ENCODE measurements at regions not wholly inside any gene's neighbourhood (a gene's known extent, or its start where the extent isn't known, plus 50 kb on each side); places are given as distances from the start of the nearest gene placed in this dataset.

GRCh38 chr17:54493691-54494090, 407.0 kb upstream of the TOM1L1 start:
- no peak for TF ChIP-seq CTCF (IDR thresholded peaks at IDR 0.05; ENCODE audit: poor library complexity, severe bottlenecking)
- H3K4me3 ChIP-seq (ENCODE audit: severe bottlenecking), result no peak overlapping the region
- no peaks in the 10 kb centered on the region for H3K4me1 ChIP-seq (ENCODE audit: insufficient read depth, poor library complexity, severe bottlenecking)
- DNase-seq (ENCODE audit: low spot score) (no peak), ATAC-seq (ENCODE audit: low read depth) (no peak)
- H3K27me3 ChIP-seq (ENCODE audit: insufficient read depth, poor library complexity, severe bottlenecking), result peaks cover 2% of the 10 kb centered on the region
- H3K36me3 ChIP-seq (ENCODE audit: low read depth), result no peaks in the 10 kb centered on the region
- H3K27ac ChIP-seq (ENCODE audit: poor library complexity, severe bottlenecking), result no peak overlapping the region
- H3K9me3 ChIP-seq (ENCODE audit: severe bottlenecking), result no peaks in the 10 kb centered on the region

- DNase-seq (ENCODE audit: low spot score) (no peak), ATAC-seq (ENCODE audit: low read depth) (no peak)
- Histone ChIP-seq H3K27ac (ENCODE audit: poor library complexity, severe bottlenecking) (no peak overlapping the region), H3K36me3 (ENCODE audit: low read depth) (no peaks in the 10 kb centered on the region), H3K9me3 (ENCODE audit: severe bottlenecking) (no peaks in the 10 kb centered on the region), H3K4me3 (ENCODE audit: severe bottlenecking) (no peak overlapping the region), H3K27me3 (ENCODE audit: insufficient read depth, poor library complexity, severe bottlenecking) (peaks cover 2% of the 10 kb centered on the region), H3K4me1 (ENCODE audit: insufficient read depth, poor library complexity, severe bottlenecking) (no peaks in the 10 kb centered on the region)
- TF ChIP-seq CTCF (IDR thresholded peaks at IDR 0.05; ENCODE audit: poor library complexity, severe bottlenecking), result no peak
Observed at GRCh38 chr17:54494721-54495715, 405.6 kb upstream of the TOM1L1 start.

GRCh38 chr17:54505404-54505803, 395.2 kb upstream of the TOM1L1 start:
- Histone ChIP-seq H3K27ac (ENCODE audit: poor library complexity, severe bottlenecking) (no peak overlapping the region), H3K36me3 (ENCODE audit: low read depth) (no peaks in the 10 kb centered on the region), H3K9me3 (ENCODE audit: severe bottlenecking) (no peaks in the 10 kb centered on the region), H3K4me3 (ENCODE audit: severe bottlenecking) (no peak overlapping the region), H3K27me3 (ENCODE audit: insufficient read depth, poor library complexity, severe bottlenecking) (no peaks in the 10 kb centered on the region), H3K4me1 (ENCODE audit: insufficient read depth, poor library complexity, severe bottlenecking) (no peaks in the 10 kb centered on the region)
- DNase-seq (ENCODE audit: low spot score), result no peak
- no peak for ATAC-seq (ENCODE audit: low read depth)
- TF ChIP-seq CTCF (IDR thresholded peaks at IDR 0.05; ENCODE audit: poor library complexity, severe bottlenecking), result no peak

- DNase-seq (ENCODE audit: low spot score) (no peak), ATAC-seq (ENCODE audit: low read depth) (no peak)
- no peak overlapping the region for H3K27ac ChIP-seq (ENCODE audit: poor library complexity, severe bottlenecking)
- TF ChIP-seq CTCF (IDR thresholded peaks at IDR 0.05; ENCODE audit: poor library complexity, severe bottlenecking), result no peak
- H3K4me1 ChIP-seq (ENCODE audit: insufficient read depth, poor library complexity, severe bottlenecking), result no peaks in the 10 kb centered on the region
- H3K9me3 ChIP-seq (ENCODE audit: severe bottlenecking), result no peaks in the 10 kb centered on the region
- no peaks in the 10 kb centered on the region for H3K36me3 ChIP-seq (ENCODE audit: low read depth)
- peaks cover 3% of the 10 kb centered on the region for H3K27me3 ChIP-seq (ENCODE audit: insufficient read depth, poor library complexity, severe bottlenecking)
- no peak overlapping the region for H3K4me3 ChIP-seq (ENCODE audit: severe bottlenecking)
Observed at GRCh38 chr17:54518706-54519105, 381.9 kb upstream of the TOM1L1 start.

GRCh38 chr17:54521137-54521536, 379.5 kb upstream of the TOM1L1 start:
- DNase-seq (ENCODE audit: low spot score) (no peak), ATAC-seq (ENCODE audit: low read depth) (no peak)
- no peak for TF ChIP-seq CTCF (IDR thresholded peaks at IDR 0.05; ENCODE audit: poor library complexity, severe bottlenecking)
- no peaks in the 10 kb centered on the region for H3K9me3 ChIP-seq (ENCODE audit: severe bottlenecking)
- no peak overlapping the region for H3K4me3 ChIP-seq (ENCODE audit: severe bottlenecking)
- H3K27me3 ChIP-seq (ENCODE audit: insufficient read depth, poor library complexity, severe bottlenecking), result peaks cover 3% of the 10 kb centered on the region
- H3K4me1 ChIP-seq (ENCODE audit: insufficient read depth, poor library complexity, severe bottlenecking), result no peaks in the 10 kb centered on the region
- H3K27ac ChIP-seq (ENCODE audit: poor library complexity, severe bottlenecking), result no peak overlapping the region
- no peaks in the 10 kb centered on the region for H3K36me3 ChIP-seq (ENCODE audit: low read depth)
